ENCODE measurements at regions not wholly inside any gene's neighbourhood (a gene's known extent, or its start where the extent isn't known, plus 50 kb on each side); places are given as distances from the start of the nearest gene placed in this dataset.

GRCh38 chr4:62135565-62136156 is 935.5 kb downstream of the ADGRL3 start:
- no peak for DNase-seq (ENCODE audit: low spot score)

- DNase-seq (ENCODE audit: low spot score), result no peak
Observed at GRCh38 chr4:62133977-62134376, 933.9 kb downstream of the ADGRL3 start.

GRCh38 chr4:62133101-62133897 is 933.2 kb downstream of the ADGRL3 start:
- no peak for DNase-seq (ENCODE audit: low spot score)

GRCh38 chr4:62131049-62131448 is 930.9 kb downstream of the ADGRL3 start:
- no peak for DNase-seq (ENCODE audit: low spot score)

GRCh38 chr4:62130637-62131036 is 930.5 kb downstream of the ADGRL3 start:
- DNase-seq (ENCODE audit: low spot score), result no peak

- DNase-seq (ENCODE audit: low spot score), result no peak
Observed at GRCh38 chr4:62130230-62130629, 930.1 kb downstream of the ADGRL3 start.
